IMR-90 (cell line): ENCODE measurements at regions not wholly inside any gene's neighbourhood (a gene's known extent, or its start where the extent isn't known, plus 50 kb on each side); places are given as distances from the start of the nearest gene placed in this dataset.

Experiments used
- ATAC-seq: fragments of 200-7000 bp; cut with Tn5 transposase; 2 replicates; pipeline ENCODE4 v1.9.1; 2020; ENCODE audit warnings: low read depth, mild to moderate bottlenecking, moderate library complexity
- BruUV-seq: library from RNA; stranded (reverse); fragments of 400-500 nt; replicated peaks from 2 replicates; lab custom pipeline; 2021; lab: Mats Ljungman, UMichigan
- CTCF ChIA-PET: fragments of 300-600 bp; formaldehyde crosslinking; extraction: SDS; loops from one replicate; lab custom pipeline; 2021; ENCODE audit warnings: antibody characterized with exemption; lab: Yijun Ruan, JAX
- POLR2A ChIA-PET: fragments of 300-600 bp; sonication (Branson Sonifier 250); formaldehyde crosslinking; loops from one replicate; lab custom pipeline; 2022; ENCODE audit warnings: antibody characterized with exemption; ENCODE audit not compliant: unreplicated experiment; lab: Charles Lee
- DNase-seq: peaks from one replicate; pipeline ENCODE4 v3.0.0; 2013
- H2AFZ ChIP-seq: replicated peaks from 2 replicates; pipeline ENCODE3; 2013; ENCODE audit warnings: low read length, mild to moderate bottlenecking; ENCODE audit not compliant: poor library complexity
- H2AK5ac ChIP-seq: 2 replicates; pipeline ENCODE4 v1.6.1; 2013; ENCODE audit warnings: low read depth, low read length, inconsistent platforms
- H2AK9ac ChIP-seq: replicated peaks from 2 replicates; pipeline ENCODE3; 2013; ENCODE audit warnings: mild to moderate bottlenecking, low read depth, low read length, moderate library complexity; ENCODE audit not compliant: poor library complexity
- H2BK120ac ChIP-seq: 2 replicates; pipeline ENCODE4 v1.6.1; 2013; ENCODE audit warnings: low read depth, low read length, inconsistent platforms
- H2BK15ac ChIP-seq: 3 replicates; pipeline ENCODE4 v1.6.1; 2013; ENCODE audit warnings: low read depth, low read length, inconsistent platforms
- H2BK20ac ChIP-seq: 2 replicates; pipeline ENCODE4 v1.6.1; 2013; ENCODE audit warnings: low read depth, mild to moderate bottlenecking, inconsistent platforms, low read length, moderate library complexity
- H2BK5ac ChIP-seq: 2 replicates; pipeline ENCODE4 v1.6.1; 2013; ENCODE audit warnings: mild to moderate bottlenecking, low read depth, low read length, inconsistent platforms; ENCODE audit not compliant: poor library complexity, severe bottlenecking
- H3K14ac ChIP-seq: replicated peaks from 2 replicates; pipeline ENCODE4 v1.6.1; 2013; ENCODE audit warnings: low read depth, low read length, inconsistent platforms
- H3K18ac ChIP-seq: 2 replicates; pipeline ENCODE4 v1.6.1; 2013; ENCODE audit warnings: low read depth, low read length, control low read depth
- H3K23ac ChIP-seq: 2 replicates; pipeline ENCODE4 v1.6.1; 2013; ENCODE audit warnings: low read depth, low read length, inconsistent platforms
- H3K27ac ChIP-seq: 2 replicates; pipeline ENCODE4 v1.5.1; 2013; ENCODE audit warnings: mild to moderate bottlenecking, control low read depth, low read length; ENCODE audit not compliant: insufficient read depth
- H3K27me3 ChIP-seq: 2 replicates; pipeline ENCODE4 v1.6.1; 2013; ENCODE audit warnings: low read length; ENCODE audit not compliant: control insufficient read depth, insufficient read depth
- H3K36me3 ChIP-seq: 2 replicates; pipeline ENCODE4 v1.6.1; 2013; ENCODE audit warnings: low read length, mixed read lengths; ENCODE audit not compliant: control insufficient read depth, insufficient read depth
- H3K4ac ChIP-seq: 2 replicates; pipeline ENCODE4 v1.6.1; 2013; ENCODE audit warnings: low read depth, low read length, inconsistent platforms
- H3K4me1 ChIP-seq: 2 replicates; pipeline ENCODE4 v1.6.1; 2013; ENCODE audit warnings: low read length, mixed read lengths; ENCODE audit not compliant: control insufficient read depth, insufficient read depth
- H3K4me2 ChIP-seq: 2 replicates; pipeline ENCODE4 v1.6.1; 2013; ENCODE audit warnings: low read depth, mild to moderate bottlenecking, control low read depth, low read length, moderate library complexity
- H3K4me3 ChIP-seq: 2 replicates; pipeline ENCODE4 v1.5.1; 2013; ENCODE audit warnings: low read depth, mild to moderate bottlenecking, control low read depth, low read length, moderate library complexity; ENCODE audit not compliant: insufficient read depth
- H3K56ac ChIP-seq: 2 replicates; pipeline ENCODE4 v1.6.1; 2013; ENCODE audit warnings: low read length, inconsistent platforms; ENCODE audit not compliant: insufficient read depth; ENCODE audit errors: extremely low read depth
- H3K79me1 ChIP-seq, 2 experiments: 2 replicates each; pipeline ENCODE4 v1.6.1; 2013; ENCODE audit warnings: low read length in 2 of 2, inconsistent platforms in 1 of 2, low read depth in 1 of 2
- H3K9ac ChIP-seq: 2 replicates; pipeline ENCODE4 v1.6.1; 2013; ENCODE audit warnings: low read depth, low read length, control low read depth
- H3K9me1 ChIP-seq: 2 replicates; pipeline ENCODE4 v1.6.1; 2013; ENCODE audit warnings: low read length, inconsistent platforms; ENCODE audit not compliant: insufficient read depth
- H3K9me3 ChIP-seq: 2 replicates; pipeline ENCODE4 v1.6.1; 2013; ENCODE audit warnings: low read length; ENCODE audit not compliant: control insufficient read depth, insufficient read depth
- H4K20me1 ChIP-seq: 2 replicates; pipeline ENCODE4 v1.6.1; 2013; ENCODE audit warnings: low read length, inconsistent platforms; ENCODE audit not compliant: insufficient read depth
- H4K5ac ChIP-seq: 2 replicates; pipeline ENCODE4 v1.6.1; 2013; ENCODE audit warnings: mild to moderate bottlenecking, low read depth, low read length, control low read depth
- H4K8ac ChIP-seq, 2 experiments: 2 replicates each; pipeline ENCODE4 v1.6.1; 2013; ENCODE audit warnings: low read depth in 2 of 2, low read length in 2 of 2, control low read depth in 1 of 2, inconsistent platforms in 1 of 2
- H4K91ac ChIP-seq: 2 replicates; pipeline ENCODE4 v1.6.1; 2013; ENCODE audit warnings: low read depth, low read length, inconsistent platforms; ENCODE audit not compliant: insufficient read depth
- BHLHE40 ChIP-seq: fragments of 150-350 bp; IDR thresholded peaks from 2 replicates; pipeline ENCODE4 v1.6.1; 2016; ENCODE audit warnings: mild to moderate bottlenecking, low read depth, low read length
- CEBPB ChIP-seq: IDR thresholded peaks from 2 replicates; pipeline ENCODE4 v1.6.1; 2012; ENCODE audit warnings: low read depth, low read length, improper control_type of control experiment
- MAFK ChIP-seq: IDR thresholded peaks from 2 replicates; pipeline ENCODE4 v1.6.1; 2012; ENCODE audit warnings: low read depth, low read length, improper control_type of control experiment
- MAZ ChIP-seq: IDR thresholded peaks from 2 replicates; pipeline ENCODE4 v1.6.1; 2012; ENCODE audit warnings: low read depth, mild to moderate bottlenecking, low read length, improper control_type of control experiment, moderate library complexity, borderline replicate concordance
- POLR2A ChIP-seq: IDR thresholded peaks from 2 replicates; pipeline ENCODE4 v1.6.1; 2012; ENCODE audit warnings: mild to moderate bottlenecking, low read depth, low read length
- RCOR1 ChIP-seq: IDR thresholded peaks from 2 replicates; pipeline ENCODE4 v1.6.1; 2012; ENCODE audit warnings: mild to moderate bottlenecking, low read length, improper control_type of control experiment; ENCODE audit not compliant: insufficient replicate concordance
- WGBS, 2 experiments: methylation state at CpG; one replicate each; pipeline versions ENCODE4 v1.1.5 to v1.1.7; 2013; ENCODE audit warnings: missing lambda C conversion rate in 2 of 2; ENCODE audit not compliant: insufficient read length in 1 of 2; ENCODE audit errors: extremely low coverage in 2 of 2; 5-methylcytosine and 5-hydroxymethylcytosine counted together
- dilution Hi-C: fragments of 300-500 bp; cut with HindIII; formaldehyde crosslinking; loops from one replicate; pipeline ENCODE4 v1.14.3; 2018; ENCODE audit warnings: low sequenced_read_pairs; ENCODE audit not compliant: unreplicated experiment
- in situ Hi-C: fragments of 300-500 bp; cut with MboI; formaldehyde crosslinking; loops from 3 replicates; pipeline ENCODE4 v1.14.3; 2019; ENCODE audit warnings: low sequenced_read_pairs, inconsistent platforms, mixed read lengths
- intact Hi-C: fragments of 100-400 bp; cut with micrococcal nuclease; formaldehyde crosslinking; loops from 2 replicates; pipeline ENCODE4 v1.10.0; 2022

DNA sequence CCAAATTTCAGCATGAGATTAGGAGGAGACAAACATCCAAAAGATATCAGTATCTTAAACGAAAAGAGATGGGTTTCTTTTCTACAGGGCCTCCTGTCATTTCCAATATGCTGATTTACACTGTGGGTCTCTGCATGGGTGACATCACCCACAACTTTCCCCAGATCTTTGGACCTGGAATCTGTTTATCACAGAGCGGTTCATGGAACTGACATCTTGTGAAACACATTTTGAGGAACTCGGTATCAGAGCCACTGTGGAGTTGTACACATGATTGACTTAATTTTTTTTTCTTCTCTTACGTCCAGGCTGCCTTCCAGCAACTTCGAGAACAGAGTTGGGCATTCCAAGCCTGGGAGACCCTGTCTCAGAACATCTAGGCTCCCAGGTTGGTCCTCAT, 80.2 kb upstream of the SERP2 start:
- Histone ChIP-seq H3K4ac (peak overlapping the region; percentile 54), H3K4me3 (no peak overlapping the region), H4K20me1 (0 out of 2 replicates have a peak, but pooled peaks cover 3% of the 10 kb centered on the region), H2BK5ac (peak overlapping the region; percentile 33), H2AFZ (peak overlapping the region; percentile 76), H4K8ac (peak overlapping the region in 1 of 2 experiments; percentile 53; a peak in 1 of 4 replicates), H4K5ac (peak overlapping the region; percentile 86), H3K36me3 (no peaks in the 10 kb centered on the region), H3K27ac (peak overlapping the region; percentile 75; the same call in 1 of the 2 replicates), H4K91ac (0 out of 2 replicates have a peak overlapping the region, but pooled peaks have one; percentile 22), H2AK5ac (peak overlapping the region; percentile 54; the same call in 1 of the 2 replicates), H3K56ac (no peak overlapping the region; the same call in 1 of the 2 replicates), H3K4me1 (peaks cover 10% of the 10 kb centered on the region), H3K14ac (peak overlapping the region; percentile 66), H3K9me1 (peaks cover 8% of the 10 kb centered on the region), H3K9me3 (no peaks in the 10 kb centered on the region), H2AK9ac (no peak overlapping the region), H2BK20ac (peak overlapping the region; percentile 29), H3K79me1 (no peaks in the 10 kb centered on the region), H3K4me2 (peak overlapping the region; percentile 84), H3K27me3 (peaks cover 8% of the 10 kb centered on the region), H2BK15ac (0 out of 3 replicates have a peak overlapping the region, but pooled peaks have one; percentile 2), H2BK120ac (peak overlapping the region; percentile 55; the same call in 1 of the 2 replicates), H3K18ac (peak overlapping the region; percentile 83; the same call in 1 of the 2 replicates), H3K23ac (no peak overlapping the region), H3K9ac (no peak overlapping the region)
- CTCF ChIA-PET, result no interaction called here
- intact Hi-C loops, result no loop called here
- POLR2A ChIA-PET, result no interaction called here
- in situ Hi-C loops, result no loop called here
- dilution Hi-C loops, result no loop called here
- no peak for TF ChIP-seq BHLHE40
- TF ChIP-seq POLR2A, result no peak
- TF ChIP-seq MAFK, result no peak
- no peak for TF ChIP-seq CEBPB
- no peak for TF ChIP-seq MAZ
- TF ChIP-seq RCOR1, result no peak
- WGBS, 2 experiments, result no CpG with 5 or more reads among the region's 5 CpGs
- ATAC-seq (no peak), DNase-seq (no peak)
- no TSS peak for BruUV-seq
